ENCODE measurements at regions not wholly inside any gene's neighbourhood (a gene's known extent, or its start where the extent isn't known, plus 50 kb on each side); places are given as distances from the start of the nearest gene placed in this dataset.
"Not testable (repeated sequence)": the region's sequence is repeated elsewhere in the genome, so short reads cannot be mapped to it uniquely, and the experiment has no call there.

- no peak for TF ChIP-seq CTCF (IDR thresholded peaks at IDR 0.05; ENCODE audit: extremely low read depth, low read depth, low read length)
- Histone ChIP-seq H3K27ac (ENCODE audit: low read depth, low read length) (no peak overlapping the region), H2AFZ (ENCODE audit: low read length) (no peak overlapping the region), H4K20me1 (ENCODE audit: insufficient read depth, low read length) (no peaks in the 10 kb centered on the region), H3K9me3 (ENCODE audit: low read depth, low read length) (no peaks in the 10 kb centered on the region), H3K4me3 (ENCODE audit: insufficient read depth, low read length) (no peak overlapping the region), H3K36me3 (ENCODE audit: insufficient read depth, low read length) (no peaks in the 10 kb centered on the region), H3K4me1 (ENCODE audit: insufficient read depth, low read length) (no peaks in the 10 kb centered on the region), H3K4me2 (ENCODE audit: insufficient read depth, low read length) (no peak overlapping the region), H3K79me2 (ENCODE audit: insufficient read depth, low read length) (no peaks in the 10 kb centered on the region), H3K27me3 (ENCODE audit: insufficient read depth, low read length) (no peaks in the 10 kb centered on the region)
- no peak for DNase-seq (ENCODE audit: insufficient read length, low spot score, missing footprints)
These were observed 146.6 kb downstream of the EXOC5 start for GRCh38 chr14:57122129-57122528.

- DNase-seq (ENCODE audit: insufficient read length, low spot score, missing footprints); H3K27me3 ChIP-seq (ENCODE audit: insufficient read depth, low read length); H3K4me2 ChIP-seq (ENCODE audit: insufficient read depth, low read length); H2AFZ ChIP-seq (ENCODE audit: low read length); H3K27ac ChIP-seq (ENCODE audit: low read depth, low read length); H3K9me3 ChIP-seq (ENCODE audit: low read depth, low read length); H4K20me1 ChIP-seq (ENCODE audit: insufficient read depth, low read length); H3K4me3 ChIP-seq (ENCODE audit: insufficient read depth, low read length); H3K79me2 ChIP-seq (ENCODE audit: insufficient read depth, low read length); H3K4me1 ChIP-seq (ENCODE audit: insufficient read depth, low read length); H3K36me3 ChIP-seq (ENCODE audit: insufficient read depth, low read length): not testable (repeated sequence)
These were observed 156.5 kb downstream of the EXOC5 start for GRCh38 chr14:57112072-57112807.

- not testable (repeated sequence) for DNase-seq (ENCODE audit: insufficient read length, low spot score, missing footprints); H3K27me3 ChIP-seq (ENCODE audit: insufficient read depth, low read length); H3K27ac ChIP-seq (ENCODE audit: low read depth, low read length); H3K79me2 ChIP-seq (ENCODE audit: insufficient read depth, low read length); H4K20me1 ChIP-seq (ENCODE audit: insufficient read depth, low read length); H3K36me3 ChIP-seq (ENCODE audit: insufficient read depth, low read length); H3K4me1 ChIP-seq (ENCODE audit: insufficient read depth, low read length); H3K4me2 ChIP-seq (ENCODE audit: insufficient read depth, low read length); H3K4me3 ChIP-seq (ENCODE audit: insufficient read depth, low read length); H3K9me3 ChIP-seq (ENCODE audit: low read depth, low read length); H2AFZ ChIP-seq (ENCODE audit: low read length)
These were observed 158.3 kb downstream of the EXOC5 start for GRCh38 chr14:57110411-57110810.

GRCh38 chr14:57091030-57091608 is 177.6 kb downstream of the EXOC5 start:
- no peaks in the 10 kb centered on the region for H4K20me1 ChIP-seq (ENCODE audit: insufficient read depth, low read length)
- H3K4me2 ChIP-seq (ENCODE audit: insufficient read depth, low read length): no peak overlapping the region
- no peak for TF ChIP-seq CTCF (IDR thresholded peaks at IDR 0.05; ENCODE audit: extremely low read depth, low read depth, low read length)
- DNase-seq (ENCODE audit: insufficient read length, low spot score, missing footprints): no peak
- H3K9me3 ChIP-seq (ENCODE audit: low read depth, low read length): no peaks in the 10 kb centered on the region
- H3K4me1 ChIP-seq (ENCODE audit: insufficient read depth, low read length): no peaks in the 10 kb centered on the region
- H3K27ac ChIP-seq (ENCODE audit: low read depth, low read length): no peak overlapping the region
- H3K36me3 ChIP-seq (ENCODE audit: insufficient read depth, low read length): no peaks in the 10 kb centered on the region
- H3K4me3 ChIP-seq (ENCODE audit: insufficient read depth, low read length): no peak overlapping the region
- H3K79me2 ChIP-seq (ENCODE audit: insufficient read depth, low read length): no peaks in the 10 kb centered on the region
- H3K27me3 ChIP-seq (ENCODE audit: insufficient read depth, low read length): no peaks in the 10 kb centered on the region
- H2AFZ ChIP-seq (ENCODE audit: low read length): no peak overlapping the region

GRCh38 chr14:57089901-57090300 is 178.8 kb downstream of the EXOC5 start:
- H3K4me2 ChIP-seq (ENCODE audit: insufficient read depth, low read length): no peak overlapping the region
- H3K4me3 ChIP-seq (ENCODE audit: insufficient read depth, low read length): no peak overlapping the region
- H3K79me2 ChIP-seq (ENCODE audit: insufficient read depth, low read length): no peaks in the 10 kb centered on the region
- no peaks in the 10 kb centered on the region for H3K36me3 ChIP-seq (ENCODE audit: insufficient read depth, low read length)
- TF ChIP-seq CTCF (IDR thresholded peaks at IDR 0.05; ENCODE audit: extremely low read depth, low read depth, low read length): no peak
- H3K27me3 ChIP-seq (ENCODE audit: insufficient read depth, low read length): no peaks in the 10 kb centered on the region
- no peak for DNase-seq (ENCODE audit: insufficient read length, low spot score, missing footprints)
- no peak overlapping the region for H2AFZ ChIP-seq (ENCODE audit: low read length)
- no peaks in the 10 kb centered on the region for H3K9me3 ChIP-seq (ENCODE audit: low read depth, low read length)
- H4K20me1 ChIP-seq (ENCODE audit: insufficient read depth, low read length): no peaks in the 10 kb centered on the region
- no peaks in the 10 kb centered on the region for H3K4me1 ChIP-seq (ENCODE audit: insufficient read depth, low read length)
- no peak overlapping the region for H3K27ac ChIP-seq (ENCODE audit: low read depth, low read length)

Measured in osteoblast (primary cell).